NCI-H524 (cell line): ENCODE measurements at regions not wholly inside any gene's neighbourhood (a gene's known extent, or its start where the extent isn't known, plus 50 kb on each side); places are given as distances from the start of the nearest gene placed in this dataset.
"Not testable (repeated sequence)": the region's sequence is repeated elsewhere in the genome, so short reads cannot be mapped to it uniquely, and the experiment has no call there.

Experiments used
- DNase-seq, 2 experiments: peaks; one replicate each; lab custom pipeline; 2025; lab: John Stamatoyannopoulos, UW

DNA sequence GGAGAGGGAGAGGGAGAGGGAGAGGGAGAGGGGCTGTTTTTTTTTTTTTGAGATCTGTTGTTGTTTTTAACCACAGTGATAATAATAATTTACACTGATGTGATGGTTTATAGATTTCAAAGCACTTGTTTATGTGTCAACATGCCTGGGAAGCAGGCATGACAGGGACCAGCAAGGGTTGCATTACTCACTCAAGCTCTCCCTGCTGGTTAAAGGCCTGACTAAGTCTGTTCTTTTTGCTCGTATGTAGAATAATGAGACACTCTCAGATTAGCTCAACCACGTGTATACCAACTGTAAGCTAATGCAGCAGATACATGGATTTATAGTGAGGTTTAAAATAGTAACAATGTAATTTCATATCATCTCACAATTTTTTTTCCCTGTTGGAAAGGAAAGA, 134.6 kb upstream of the BOD1L1 start:
- DNase-seq, result no peak

DNA sequence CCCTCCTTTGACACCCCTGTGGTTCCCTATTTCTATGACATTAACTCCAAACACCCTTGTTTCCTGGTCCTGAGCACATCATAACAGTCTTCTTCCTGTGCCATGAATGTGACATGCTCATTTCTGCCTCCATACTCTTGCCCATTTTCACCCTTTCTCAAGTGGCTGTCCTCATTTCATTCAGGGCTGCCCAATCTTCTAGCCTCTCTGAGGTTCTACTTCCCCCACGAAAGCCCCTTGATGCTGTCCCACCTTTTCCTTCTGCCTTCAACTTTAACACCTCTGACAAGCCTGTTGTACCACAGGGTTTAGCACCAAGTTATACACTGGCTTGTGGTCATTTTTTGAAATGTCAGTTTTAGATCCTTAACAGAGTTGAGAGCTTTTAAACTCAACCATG, 136.2 kb upstream of the BOD1L1 start:
- no peak for DNase-seq

GRCh38 chr4:13765539-13765938, 138.0 kb upstream of the BOD1L1 start:
- no peak for DNase-seq

DNA sequence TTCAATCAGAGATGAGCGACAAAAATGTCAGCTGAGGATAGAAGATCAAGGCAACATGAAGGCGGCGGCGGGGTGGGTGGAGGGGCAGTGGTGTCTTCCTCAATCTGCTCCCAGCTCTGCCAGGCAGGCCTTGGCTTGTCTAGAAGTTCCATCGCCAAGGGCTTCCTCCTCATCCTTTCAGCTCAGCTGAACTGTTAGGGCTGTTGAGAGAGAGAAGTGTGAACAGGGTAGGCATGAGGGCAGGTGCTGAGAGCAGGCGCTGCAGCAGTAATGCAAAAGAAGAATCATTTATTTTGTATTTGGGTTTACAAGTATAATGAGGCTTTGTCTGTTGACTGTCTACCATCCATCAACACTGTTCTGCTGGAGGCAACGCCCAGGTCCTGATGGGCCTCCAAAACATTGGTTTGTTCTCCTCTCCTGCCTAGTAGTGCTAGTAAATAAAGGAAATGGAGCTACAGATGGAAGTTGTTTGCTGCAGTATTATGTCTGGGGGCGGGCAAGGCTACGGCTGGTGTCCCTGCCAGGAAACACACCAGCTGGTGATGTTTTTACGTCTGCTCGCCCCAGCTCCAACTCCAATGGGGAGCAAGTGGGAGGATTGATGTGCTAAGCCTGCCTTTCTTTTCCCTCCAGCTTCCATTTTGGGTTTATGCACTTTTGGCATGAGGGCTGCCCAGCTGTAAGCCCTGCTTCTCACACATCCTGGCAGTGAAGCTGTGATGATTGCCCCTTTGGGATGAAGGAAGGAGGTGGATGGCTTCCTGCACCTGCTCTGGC, 139.4 kb upstream of the BOD1L1 start:
- DNase-seq, result peak in 1 of 2 experiments; percentile 43

DNA sequence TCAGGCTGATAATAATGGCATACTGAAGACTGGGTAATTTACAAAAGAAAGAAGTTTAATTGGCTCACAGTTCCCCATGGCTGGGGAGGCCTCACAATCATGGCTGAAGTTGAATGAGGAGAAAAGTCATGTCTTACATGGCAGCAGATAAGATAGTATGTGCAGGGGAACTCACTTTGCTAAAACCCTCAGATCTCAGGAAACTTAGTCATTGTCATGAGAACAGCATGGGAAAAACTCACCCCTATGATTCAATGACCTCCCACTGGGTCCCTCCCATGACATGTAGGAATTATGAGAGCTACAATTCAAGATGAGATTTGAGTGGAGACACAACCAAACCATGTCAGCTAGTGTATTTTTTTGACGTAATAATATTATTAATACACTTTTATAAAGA, 149.8 kb upstream of the BOD1L1 start:
- no peak for DNase-seq

DNA sequence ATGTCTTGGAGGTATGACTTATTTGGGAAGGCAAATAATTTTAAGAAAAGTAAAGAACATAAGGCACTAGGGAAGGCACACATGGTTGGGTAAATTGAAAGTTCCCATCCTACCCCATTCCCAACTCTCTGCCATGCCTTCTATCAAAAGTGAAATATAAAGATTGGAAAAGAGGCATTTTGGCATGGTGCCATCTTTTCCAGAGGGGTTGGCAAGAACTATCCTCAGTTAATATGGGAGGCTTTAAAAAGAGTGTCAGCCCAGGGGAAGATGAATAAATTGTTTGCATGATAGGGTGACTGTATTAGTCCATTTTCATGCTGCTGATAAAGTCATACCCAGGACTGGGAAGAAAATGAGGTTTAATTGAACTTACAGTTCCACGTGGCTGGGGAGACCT, 150.8 kb upstream of the BOD1L1 start:
- DNase-seq, result no peak

- DNase-seq, result no peak
These were observed 154.7 kb upstream of the BOD1L1 start for GRCh38 chr4:13782231-13782630.

- DNase-seq, result no peak
These were observed 156.4 kb upstream of the BOD1L1 start for GRCh38 chr4:13783800-13784411.

- no peak for DNase-seq
These were observed 165.6 kb upstream of the BOD1L1 start for GRCh38 chr4:13793020-13793710.

DNA sequence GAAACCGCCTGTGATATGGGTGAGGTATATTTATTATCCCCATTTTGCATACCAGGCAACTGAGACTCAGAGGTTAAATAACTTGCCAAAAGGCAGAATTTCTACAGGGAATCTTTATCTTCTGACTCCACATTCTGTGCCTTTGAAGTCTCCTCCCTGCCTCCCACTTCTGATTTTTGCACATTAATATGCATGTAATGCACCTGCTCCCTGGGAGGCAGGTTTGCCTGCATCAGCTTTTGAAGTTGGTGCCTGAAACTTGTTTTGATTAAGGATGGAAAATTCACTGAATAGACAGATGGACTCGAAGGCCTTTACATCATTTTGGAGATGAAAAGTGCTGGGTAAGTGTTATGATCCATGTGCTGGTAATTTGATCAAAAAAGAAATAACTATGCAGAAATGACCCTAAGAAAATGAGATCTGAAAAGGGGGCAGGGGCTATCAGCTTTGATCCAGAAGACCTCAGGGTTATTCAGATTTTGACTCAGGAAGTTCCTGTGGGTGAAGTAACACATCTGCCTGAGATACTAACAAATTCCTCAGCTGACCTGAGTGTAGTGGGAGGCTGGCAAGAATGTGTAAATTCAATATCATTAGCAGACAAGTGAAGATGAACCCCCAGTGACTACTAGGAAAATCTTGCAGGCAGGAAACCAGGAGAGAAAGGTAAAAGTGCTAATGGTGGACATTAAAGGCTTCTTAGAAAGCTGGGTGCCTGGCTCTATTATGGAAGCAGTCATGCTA, 167.5 kb upstream of the BOD1L1 start:
- DNase-seq, result no peak

DNA sequence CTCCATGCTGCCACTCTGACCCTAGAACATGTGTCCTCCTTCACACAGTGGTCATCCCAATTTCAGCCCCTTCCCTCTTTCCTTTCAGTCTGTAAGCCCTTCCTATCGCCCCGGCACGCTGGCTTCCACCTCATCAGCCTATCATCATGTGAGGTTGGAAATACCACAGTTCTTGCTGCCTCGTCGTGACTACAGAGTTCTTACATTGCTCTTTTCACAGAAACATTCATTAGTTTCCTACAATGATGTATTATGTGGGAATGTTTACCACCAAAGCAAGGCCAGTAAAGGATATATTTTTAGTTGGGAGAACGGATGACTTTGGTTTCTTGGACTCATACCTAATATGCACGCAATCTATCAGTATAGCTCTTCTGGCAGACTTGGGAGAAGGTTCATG, 169.5 kb upstream of the BOD1L1 start:
- DNase-seq, result no peak

GRCh38 chr4:13815231-13815630, 187.7 kb upstream of the BOD1L1 start:
- DNase-seq, result no peak

DNA sequence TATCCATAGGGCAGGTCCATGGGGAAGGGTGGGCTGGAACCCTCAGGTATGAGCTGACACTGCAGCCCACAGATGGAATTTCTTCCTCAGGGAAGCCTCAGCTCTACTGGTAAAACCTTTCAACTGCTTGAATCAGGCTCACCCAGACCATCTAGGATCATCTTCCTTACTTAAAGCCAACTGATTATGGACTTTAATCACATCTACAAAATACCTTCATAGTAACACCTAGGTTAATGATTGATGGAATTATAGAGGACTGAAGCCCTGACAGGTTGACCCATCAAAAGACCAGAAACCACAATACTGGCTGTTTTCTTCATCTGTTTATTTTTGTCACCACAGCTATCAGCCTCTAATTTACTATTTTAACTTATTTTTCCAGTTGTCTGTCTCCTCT, 188.9 kb upstream of the BOD1L1 start:
- DNase-seq, result no peak

- peak in 1 of 2 experiments; percentile 15 for DNase-seq
These were observed 194.0 kb upstream of the BOD1L1 start for GRCh38 chr4:13821522-13821921.

GRCh38 chr4:13825822-13826221, 198.3 kb upstream of the BOD1L1 start:
- not testable (repeated sequence) for DNase-seq

GRCh38 chr4:13829457-13829856, 201.9 kb upstream of the BOD1L1 start:
- no peak for DNase-seq

DNA sequence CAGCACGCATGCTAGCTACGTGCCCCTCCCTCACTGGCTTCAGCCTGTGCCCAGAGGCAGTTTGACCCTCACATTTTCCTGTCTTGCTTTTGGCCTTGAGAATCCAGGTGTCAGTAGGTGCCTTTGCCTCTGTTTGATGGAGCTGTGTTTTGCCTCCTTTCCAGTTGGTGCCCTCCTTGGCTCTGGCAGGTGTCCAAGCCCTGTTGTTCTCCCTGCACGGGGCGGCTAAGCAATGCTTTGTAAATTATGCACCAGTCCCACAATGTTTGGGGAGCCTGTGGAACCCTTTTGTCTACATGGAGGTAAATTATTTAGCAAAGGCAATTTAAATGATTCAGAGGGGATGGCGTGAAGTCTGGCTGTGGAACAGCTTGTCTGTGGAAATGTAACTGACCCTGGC, 202.9 kb upstream of the BOD1L1 start:
- no peak for DNase-seq

GRCh38 chr4:13833171-13833804, 205.8 kb upstream of the BOD1L1 start:
- no peak for DNase-seq

DNA sequence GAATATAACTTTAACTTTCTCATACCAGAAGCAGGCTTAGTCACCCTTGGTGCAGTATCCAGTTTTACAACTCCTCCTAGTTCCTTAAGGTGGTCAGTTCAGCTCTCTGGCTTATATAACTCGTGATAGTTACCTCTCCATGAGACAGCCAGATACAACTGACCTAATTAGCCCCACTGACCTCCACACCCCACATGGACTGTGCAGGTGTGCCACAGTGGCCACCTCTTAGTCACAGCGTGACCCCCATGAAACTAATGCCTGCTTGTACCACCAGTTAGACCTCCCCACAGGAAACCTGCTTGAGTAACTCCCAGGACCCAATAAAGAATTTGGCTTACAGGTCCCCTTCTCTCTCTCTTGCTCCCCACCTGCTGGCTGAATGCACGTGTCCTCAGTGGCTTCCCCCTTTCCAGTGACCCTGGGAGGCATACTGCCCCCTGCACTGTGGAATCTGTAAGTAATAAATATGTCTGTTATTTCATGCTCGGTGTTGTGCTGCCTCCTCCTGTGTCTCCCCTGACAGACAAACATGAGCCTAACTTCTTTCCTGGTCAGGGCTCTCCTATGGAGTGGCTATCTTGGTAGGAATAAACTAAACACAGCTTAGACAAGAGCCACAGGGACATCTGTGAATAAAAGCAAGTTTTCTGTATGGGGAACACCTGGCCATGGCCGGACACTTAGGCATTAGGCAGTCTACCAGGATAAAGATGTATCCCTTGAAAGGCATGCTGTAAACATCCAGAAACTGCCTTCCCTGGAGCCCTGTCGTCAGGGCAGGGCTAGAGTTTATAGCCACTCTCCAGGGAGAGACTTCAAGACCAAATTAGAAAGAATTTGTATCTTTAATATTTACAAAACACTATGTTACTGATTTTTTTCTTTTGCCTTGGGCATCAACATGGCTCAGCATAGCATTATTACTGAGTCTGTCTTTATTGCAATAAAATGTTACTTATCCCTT, 209.7 kb upstream of the BOD1L1 start:
- no peak for DNase-seq

DNA sequence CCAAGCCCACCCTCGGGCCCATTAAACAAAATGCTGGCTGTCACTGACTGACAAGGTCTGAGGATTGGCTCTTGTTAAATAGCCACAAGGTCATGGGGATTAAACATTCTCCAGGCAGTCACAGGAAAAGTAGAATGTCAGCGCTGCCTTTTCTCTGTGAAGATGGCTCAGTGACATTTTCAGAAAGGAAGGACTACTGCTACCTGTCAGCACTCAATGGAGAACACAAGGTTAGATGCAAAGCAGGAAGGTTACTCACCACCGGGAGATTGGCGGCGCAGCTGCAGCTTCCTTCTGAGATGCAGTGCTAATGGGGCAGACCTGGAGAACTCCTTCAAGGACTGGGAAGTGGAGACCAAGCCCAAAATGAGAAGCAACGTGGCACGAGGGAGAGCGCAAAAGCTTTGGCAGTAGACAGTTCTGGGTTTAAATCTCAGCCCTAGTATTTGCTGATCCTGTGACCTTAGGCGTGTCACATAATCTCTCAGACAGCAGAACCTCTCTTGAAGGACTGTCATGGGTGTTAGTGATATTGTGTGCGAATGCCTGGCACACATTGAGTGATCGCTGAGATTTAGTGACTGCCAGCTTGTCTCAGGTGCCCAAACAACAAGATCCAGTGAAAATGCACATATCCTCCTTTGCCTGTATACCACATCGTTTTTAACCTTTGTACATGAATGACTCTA, 213.1 kb upstream of the BOD1L1 start:
- DNase-seq, result no peak
